ENCODE measurements at regions not wholly inside any gene's neighbourhood (a gene's known extent, or its start where the extent isn't known, plus 50 kb on each side); places are given as distances from the start of the nearest gene placed in this dataset.

GRCh38 chr3:59658866-59659265 lies 609.0 kb upstream of the CFAP20DC start:
- H3K4me1 Mint-ChIP-seq: no peaks in the 10 kb centered on the region
- no peak overlapping the region for H3K4me3 Mint-ChIP-seq
- no peaks in the 10 kb centered on the region for H3K9me3 Mint-ChIP-seq
- no peak for DNase-seq (ENCODE audit: low spot score in 2 of 2)
- ATAC-seq: no peak
- H3K27ac Mint-ChIP-seq: no peak overlapping the region
- no peaks in the 10 kb centered on the region for H3K36me3 Mint-ChIP-seq

- H3K36me3 Mint-ChIP-seq: no peaks in the 10 kb centered on the region
- no peaks in the 10 kb centered on the region for H3K9me3 Mint-ChIP-seq
- H3K4me3 Mint-ChIP-seq: no peak overlapping the region
- H3K27ac Mint-ChIP-seq: no peak overlapping the region
- no peak for DNase-seq (ENCODE audit: low spot score in 2 of 2)
- ATAC-seq: no peak
- H3K4me1 Mint-ChIP-seq: no peaks in the 10 kb centered on the region
Observed at GRCh38 chr3:59658274-59658673, 608.4 kb upstream of the CFAP20DC start.

- Mint-ChIP-seq H3K4me3 (no peak overlapping the region), H3K27ac (no peak overlapping the region), H3K9me3 (peaks cover 2% of the 10 kb centered on the region), H3K36me3 (no peaks in the 10 kb centered on the region), H3K4me1 (no peaks in the 10 kb centered on the region)
- ATAC-seq: no peak
- no peak for DNase-seq (ENCODE audit: low spot score in 2 of 2)
Observed at GRCh38 chr3:59655418-59656015, 605.7 kb upstream of the CFAP20DC start.

- H3K27ac Mint-ChIP-seq: no peak overlapping the region
- no peaks in the 10 kb centered on the region for H3K4me1 Mint-ChIP-seq
Observed at GRCh38 chr3:59654480-59655417, 604.9 kb upstream of the CFAP20DC start.

GRCh38 chr3:59654123-59654479 lies 604.3 kb upstream of the CFAP20DC start:
- no peak for DNase-seq (ENCODE audit: low spot score in 2 of 2)
- H3K36me3 Mint-ChIP-seq: no peaks in the 10 kb centered on the region
- no peak overlapping the region for H3K4me3 Mint-ChIP-seq

More at GRCh38 chr3:59654480-59655417, 604.9 kb upstream of the CFAP20DC start:
- ATAC-seq (no peak), DNase-seq (ENCODE audit: low spot score in 2 of 2) (no peak)
- H3K4me3 Mint-ChIP-seq: no peak overlapping the region
- no peaks in the 10 kb centered on the region for H3K36me3 Mint-ChIP-seq
- peaks cover 8% of the 10 kb centered on the region for H3K9me3 Mint-ChIP-seq

GRCh38 chr3:59653405-59654122 lies 603.7 kb upstream of the CFAP20DC start:
- H3K9me3 Mint-ChIP-seq: peaks cover 19% of the 10 kb centered on the region
- H3K27ac Mint-ChIP-seq: no peak overlapping the region
- no peaks in the 10 kb centered on the region for H3K36me3 Mint-ChIP-seq
- no peaks in the 10 kb centered on the region for H3K4me1 Mint-ChIP-seq
- no peak for DNase-seq (ENCODE audit: low spot score in 2 of 2)
- ATAC-seq: no peak
- H3K4me3 Mint-ChIP-seq: no peak overlapping the region

More at GRCh38 chr3:59654123-59654479, 604.3 kb upstream of the CFAP20DC start:
- peaks cover 15% of the 10 kb centered on the region for H3K9me3 Mint-ChIP-seq
- ATAC-seq: no peak
- H3K27ac Mint-ChIP-seq: no peak overlapping the region
- H3K4me1 Mint-ChIP-seq: no peaks in the 10 kb centered on the region

- H3K4me3 Mint-ChIP-seq: no peak overlapping the region
- H3K9me3 Mint-ChIP-seq: peaks cover 10% of the 10 kb centered on the region
- H3K4me1 Mint-ChIP-seq: no peaks in the 10 kb centered on the region
- no peak for ATAC-seq
- H3K27ac Mint-ChIP-seq: no peak overlapping the region
- H3K36me3 Mint-ChIP-seq: no peaks in the 10 kb centered on the region
- DNase-seq (ENCODE audit: low spot score in 2 of 2): no peak
Observed at GRCh38 chr3:59644479-59645402, 594.9 kb upstream of the CFAP20DC start.

- no peaks in the 10 kb centered on the region for H3K36me3 Mint-ChIP-seq
- no peak for DNase-seq (ENCODE audit: low spot score in 2 of 2)
- H3K4me1 Mint-ChIP-seq: no peaks in the 10 kb centered on the region
- H3K27ac Mint-ChIP-seq: no peak overlapping the region
- H3K9me3 Mint-ChIP-seq: no peaks in the 10 kb centered on the region
- no peak for ATAC-seq
- no peak overlapping the region for H3K4me3 Mint-ChIP-seq
Observed at GRCh38 chr3:59641169-59641899, 591.5 kb upstream of the CFAP20DC start.

- no peak for ATAC-seq
- Mint-ChIP-seq H3K4me3 (no peak overlapping the region), H3K27ac (no peak overlapping the region), H3K4me1 (no peaks in the 10 kb centered on the region), H3K36me3 (no peaks in the 10 kb centered on the region), H3K9me3 (no peaks in the 10 kb centered on the region)
- DNase-seq (ENCODE audit: low spot score in 2 of 2): no peak
Observed at GRCh38 chr3:59632760-59633573, 583.1 kb upstream of the CFAP20DC start.

- DNase-seq (ENCODE audit: low spot score in 2 of 2): no peak
- H3K27ac Mint-ChIP-seq: no peak overlapping the region
- no peaks in the 10 kb centered on the region for H3K36me3 Mint-ChIP-seq
- H3K4me1 Mint-ChIP-seq: no peaks in the 10 kb centered on the region
- H3K9me3 Mint-ChIP-seq: no peaks in the 10 kb centered on the region
- ATAC-seq: no peak
- H3K4me3 Mint-ChIP-seq: no peak overlapping the region
Observed at GRCh38 chr3:59631482-59631881, 581.7 kb upstream of the CFAP20DC start.

GRCh38 chr3:59621037-59621436 lies 571.2 kb upstream of the CFAP20DC start:
- no peaks in the 10 kb centered on the region for H3K36me3 Mint-ChIP-seq
- H3K27ac Mint-ChIP-seq: no peak overlapping the region
- ATAC-seq (no peak), DNase-seq (ENCODE audit: low spot score in 2 of 2) (no peak)
- H3K4me3 Mint-ChIP-seq: no peak overlapping the region
- H3K4me1 Mint-ChIP-seq: no peaks in the 10 kb centered on the region
- peaks cover 2% of the 10 kb centered on the region for H3K9me3 Mint-ChIP-seq

GRCh38 chr3:59620325-59620724 lies 570.5 kb upstream of the CFAP20DC start:
- Mint-ChIP-seq H3K36me3 (no peaks in the 10 kb centered on the region), H3K27ac (no peak overlapping the region), H3K9me3 (peaks cover 2% of the 10 kb centered on the region), H3K4me3 (no peak overlapping the region), H3K4me1 (no peaks in the 10 kb centered on the region)
- DNase-seq (ENCODE audit: low spot score in 2 of 2): no peak
- no peak for ATAC-seq

- Mint-ChIP-seq H3K36me3 (no peaks in the 10 kb centered on the region), H3K4me1 (no peaks in the 10 kb centered on the region), H3K9me3 (peaks cover 5% of the 10 kb centered on the region), H3K27ac (no peak overlapping the region), H3K4me3 (no peak overlapping the region)
- DNase-seq (ENCODE audit: low spot score in 2 of 2): no peak
- no peak for ATAC-seq
Observed at GRCh38 chr3:59612444-59612715, 562.6 kb upstream of the CFAP20DC start.
